Mesothelial cell of epicardium (in vitro differentiated cells): ENCODE measurements at regions not wholly inside any gene's neighbourhood (a gene's known extent, or its start where the extent isn't known, plus 50 kb on each side); places are given as distances from the start of the nearest gene placed in this dataset.

Source experiments
- DNase-seq, 2 experiments: peaks; one replicate each; pipeline ENCODE4 v3.0.0; 2021; ENCODE audit warnings: low spot score in 2 of 2; ENCODE audit not compliant: unreplicated experiment in 2 of 2
- H3K27ac Mint-ChIP-seq: 2 replicates; pipeline ENCODE4 v1.8.0; 2021; ENCODE audit warnings: mixed read lengths
- H3K27me3 Mint-ChIP-seq: 2 replicates; pipeline ENCODE4 v1.8.0; 2021; ENCODE audit warnings: low read depth, mixed read lengths
- H3K36me3 Mint-ChIP-seq: 2 replicates; pipeline ENCODE4 v1.8.0; 2021; ENCODE audit warnings: mixed read lengths
- H3K4me1 Mint-ChIP-seq: 2 replicates; pipeline ENCODE4 v1.8.0; 2021; ENCODE audit warnings: mixed read lengths
- H3K4me3 Mint-ChIP-seq: 2 replicates; pipeline ENCODE4 v1.8.0; 2021; ENCODE audit warnings: mild to moderate bottlenecking, moderate library complexity, mixed read lengths
- H3K9me3 Mint-ChIP-seq: 2 replicates; pipeline ENCODE4 v1.8.0; 2021; ENCODE audit warnings: mixed read lengths
- CTCF ChIP-seq: fragments of 200-600 bp; sonication (generic); IDR thresholded peaks from one replicate; pipeline ENCODE4 v1.5.0; 2021; ENCODE audit warnings: antibody characterized with exemption; ENCODE audit not compliant: unreplicated experiment

GRCh38 chr7:118055647-118056046 is 128.3 kb upstream of the LSM8 start:
- no peak for TF ChIP-seq CTCF
- no peaks in the 10 kb centered on the region for H3K36me3 Mint-ChIP-seq
- DNase-seq, result no peak
- H3K4me1 Mint-ChIP-seq, result peaks cover 6% of the 10 kb centered on the region
- no peaks in the 10 kb centered on the region for H3K27me3 Mint-ChIP-seq
- no peak overlapping the region for H3K4me3 Mint-ChIP-seq
- H3K27ac Mint-ChIP-seq, result no peak overlapping the region
- no peaks in the 10 kb centered on the region for H3K9me3 Mint-ChIP-seq

- Mint-ChIP-seq H3K27me3 (no peaks in the 10 kb centered on the region), H3K36me3 (no peaks in the 10 kb centered on the region), H3K27ac (no peak overlapping the region), H3K4me3 (no peak overlapping the region), H3K4me1 (peaks cover 3% of the 10 kb centered on the region), H3K9me3 (no peaks in the 10 kb centered on the region)
- no peak for TF ChIP-seq CTCF
- no peak for DNase-seq
Observed at GRCh38 chr7:118057404-118057803, 126.6 kb upstream of the LSM8 start.

- DNase-seq, result no peak
- no peak for TF ChIP-seq CTCF
- Mint-ChIP-seq H3K27me3 (no peaks in the 10 kb centered on the region), H3K4me1 (no peaks in the 10 kb centered on the region), H3K4me3 (no peak overlapping the region), H3K9me3 (no peaks in the 10 kb centered on the region), H3K36me3 (no peaks in the 10 kb centered on the region), H3K27ac (no peak overlapping the region)
Observed at GRCh38 chr7:118059209-118059608, 124.8 kb upstream of the LSM8 start.

GRCh38 chr7:118060692-118061091 is 123.3 kb upstream of the LSM8 start:
- Mint-ChIP-seq H3K36me3 (no peaks in the 10 kb centered on the region), H3K4me3 (no peak overlapping the region)

GRCh38 chr7:118061386-118061785 is 122.6 kb upstream of the LSM8 start:
- H3K4me3 Mint-ChIP-seq, result no peak overlapping the region
- DNase-seq, result no peak
- no peak for TF ChIP-seq CTCF
- H3K4me1 Mint-ChIP-seq, result no peaks in the 10 kb centered on the region
- no peak overlapping the region for H3K27ac Mint-ChIP-seq
- H3K36me3 Mint-ChIP-seq, result no peaks in the 10 kb centered on the region
- no peaks in the 10 kb centered on the region for H3K9me3 Mint-ChIP-seq
- peaks cover 1% of the 10 kb centered on the region for H3K27me3 Mint-ChIP-seq

More at GRCh38 chr7:118060692-118061091, 123.3 kb upstream of the LSM8 start:
- DNase-seq, result no peak
- peaks cover 1% of the 10 kb centered on the region for H3K27me3 Mint-ChIP-seq
- no peak for TF ChIP-seq CTCF
- no peaks in the 10 kb centered on the region for H3K4me1 Mint-ChIP-seq
- H3K27ac Mint-ChIP-seq, result no peak overlapping the region
- H3K9me3 Mint-ChIP-seq, result no peaks in the 10 kb centered on the region
